ENCODE measurements at regions not wholly inside any gene's neighbourhood (a gene's known extent, or its start where the extent isn't known, plus 50 kb on each side); places are given as distances from the start of the nearest gene placed in this dataset.

DNA sequence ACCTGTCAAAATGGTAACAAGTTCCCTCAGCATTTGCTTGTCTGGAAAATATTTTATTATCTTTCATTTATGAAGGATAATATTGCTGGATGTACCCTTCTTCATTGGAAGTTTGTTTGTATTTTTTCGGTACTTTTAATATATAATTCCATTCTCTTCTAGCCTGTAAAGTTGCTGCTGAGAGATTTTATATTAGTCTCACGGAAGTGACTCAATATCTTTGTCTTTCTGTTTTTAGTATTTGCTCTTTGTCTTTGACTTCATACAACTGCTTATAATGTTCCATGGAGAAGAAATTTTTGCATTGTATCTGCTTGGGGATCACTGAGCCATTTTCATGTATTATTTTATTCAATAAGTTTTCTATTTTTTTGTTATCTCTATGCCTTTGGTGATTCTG lies 1777.5 kb downstream of the BRINP3 start:
- H3K27me3 ChIP-seq (ENCODE audit: insufficient read depth): no peaks in the 10 kb centered on the region
- no peak overlapping the region for H3K27ac Mint-ChIP-seq
- ATAC-seq (no peak), DNase-seq (ENCODE audit: low spot score) (no peak)
- H3F3A ChIP-seq (replicated peaks; ENCODE audit: low read depth): no peaks in the 10 kb centered on the region
- no peaks in the 10 kb centered on the region for H3K79me2 ChIP-seq (replicated peaks; ENCODE audit: insufficient read depth)
- H3K4me3 ChIP-seq: no peak overlapping the region
- no peak overlapping the region for H2AFZ ChIP-seq
- H3K27me3 Mint-ChIP-seq (ENCODE audit: insufficient read depth, low read depth, poor library complexity): no peaks in the 10 kb centered on the region
- no peaks in the 10 kb centered on the region for H4K20me1 ChIP-seq (replicated peaks; ENCODE audit: insufficient read depth)
- H3K4me2 ChIP-seq: no peak overlapping the region
- H3K9me2 ChIP-seq (ENCODE audit: insufficient read depth): peaks cover 15% of the 10 kb centered on the region
- H3K36me3 ChIP-seq (ENCODE audit: insufficient read depth): no peaks in the 10 kb centered on the region
- no peak overlapping the region for H3K4me3 Mint-ChIP-seq
- H3K4me1 ChIP-seq (ENCODE audit: insufficient read depth): no peaks in the 10 kb centered on the region
- H3K9me3 Mint-ChIP-seq: no peaks in the 10 kb centered on the region
- no peak overlapping the region for H3K27ac ChIP-seq (ENCODE audit: low read depth)
- TF ChIP-seq, protein P1, sequence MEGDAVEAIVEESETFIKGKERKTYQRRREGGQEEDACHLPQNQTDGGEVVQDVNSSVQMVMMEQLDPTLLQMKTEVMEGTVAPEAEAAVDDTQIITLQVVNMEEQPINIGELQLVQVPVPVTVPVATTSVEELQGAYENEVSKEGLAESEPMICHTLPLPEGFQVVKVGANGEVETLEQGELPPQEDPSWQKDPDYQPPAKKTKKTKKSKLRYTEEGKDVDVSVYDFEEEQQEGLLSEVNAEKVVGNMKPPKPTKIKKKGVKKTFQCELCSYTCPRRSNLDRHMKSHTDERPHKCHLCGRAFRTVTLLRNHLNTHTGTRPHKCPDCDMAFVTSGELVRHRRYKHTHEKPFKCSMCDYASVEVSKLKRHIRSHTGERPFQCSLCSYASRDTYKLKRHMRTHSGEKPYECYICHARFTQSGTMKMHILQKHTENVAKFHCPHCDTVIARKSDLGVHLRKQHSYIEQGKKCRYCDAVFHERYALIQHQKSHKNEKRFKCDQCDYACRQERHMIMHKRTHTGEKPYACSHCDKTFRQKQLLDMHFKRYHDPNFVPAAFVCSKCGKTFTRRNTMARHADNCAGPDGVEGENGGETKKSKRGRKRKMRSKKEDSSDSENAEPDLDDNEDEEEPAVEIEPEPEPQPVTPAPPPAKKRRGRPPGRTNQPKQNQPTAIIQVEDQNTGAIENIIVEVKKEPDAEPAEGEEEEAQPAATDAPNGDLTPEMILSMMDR (conservative IDR thresholded peaks at IDR 0.05; ENCODE audit: low read depth in 2 of 2): no peak
- no peaks in the 10 kb centered on the region; the same call in 2 of the 3 replicates for H3K36me3 Mint-ChIP-seq (ENCODE audit: low read depth)
- peaks cover 4% of the 10 kb centered on the region; the same call in 2 of the 3 replicates for H3K4me1 Mint-ChIP-seq

- Histone ChIP-seq H3K4me3 (no peak overlapping the region), H3K27ac (ENCODE audit: low read depth) (no peak overlapping the region), H3K36me3 (ENCODE audit: insufficient read depth) (no peaks in the 10 kb centered on the region), H3F3A (replicated peaks; ENCODE audit: low read depth) (no peaks in the 10 kb centered on the region), H4K20me1 (replicated peaks; ENCODE audit: insufficient read depth) (no peaks in the 10 kb centered on the region), H3K79me2 (replicated peaks; ENCODE audit: insufficient read depth) (no peaks in the 10 kb centered on the region), H3K4me1 (ENCODE audit: insufficient read depth) (no peaks in the 10 kb centered on the region), H3K9me2 (ENCODE audit: insufficient read depth) (peaks cover 11% of the 10 kb centered on the region; the same call in 1 of the 2 replicates), H2AFZ (no peak overlapping the region), H3K27me3 (ENCODE audit: insufficient read depth) (no peaks in the 10 kb centered on the region), H3K4me2 (no peak overlapping the region)
- DNase-seq (ENCODE audit: low spot score) (no peak), ATAC-seq (no peak)
- no peaks in the 10 kb centered on the region; the same call in 2 of the 3 replicates for H3K36me3 Mint-ChIP-seq (ENCODE audit: low read depth)
- no peaks in the 10 kb centered on the region for H3K27me3 Mint-ChIP-seq (ENCODE audit: insufficient read depth, low read depth, poor library complexity)
- H3K4me3 Mint-ChIP-seq: no peak overlapping the region
- no peaks in the 10 kb centered on the region for H3K9me3 Mint-ChIP-seq
- TF ChIP-seq, protein P2, sequence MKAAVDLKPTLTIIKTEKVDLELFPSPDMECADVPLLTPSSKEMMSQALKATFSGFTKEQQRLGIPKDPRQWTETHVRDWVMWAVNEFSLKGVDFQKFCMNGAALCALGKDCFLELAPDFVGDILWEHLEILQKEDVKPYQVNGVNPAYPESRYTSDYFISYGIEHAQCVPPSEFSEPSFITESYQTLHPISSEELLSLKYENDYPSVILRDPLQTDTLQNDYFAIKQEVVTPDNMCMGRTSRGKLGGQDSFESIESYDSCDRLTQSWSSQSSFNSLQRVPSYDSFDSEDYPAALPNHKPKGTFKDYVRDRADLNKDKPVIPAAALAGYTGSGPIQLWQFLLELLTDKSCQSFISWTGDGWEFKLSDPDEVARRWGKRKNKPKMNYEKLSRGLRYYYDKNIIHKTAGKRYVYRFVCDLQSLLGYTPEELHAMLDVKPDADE (IDR thresholded peaks at IDR 0.05): no peak
- TF ChIP-seq ZNF114 (CRISPR knock-in tag; IDR thresholded peaks at IDR 0.05) (no peak), STAT1 (IDR thresholded peaks at IDR 0.05; ENCODE audit: unreplicated experiment) (no peak), ZNF331 (CRISPR knock-in tag; IDR thresholded peaks at IDR 0.05; ENCODE audit: low read depth) (no peak), NANOG (IDR thresholded peaks at IDR 0.05; ENCODE audit: borderline replicate concordance) (no peak)
- TF ChIP-seq, protein P3, sequence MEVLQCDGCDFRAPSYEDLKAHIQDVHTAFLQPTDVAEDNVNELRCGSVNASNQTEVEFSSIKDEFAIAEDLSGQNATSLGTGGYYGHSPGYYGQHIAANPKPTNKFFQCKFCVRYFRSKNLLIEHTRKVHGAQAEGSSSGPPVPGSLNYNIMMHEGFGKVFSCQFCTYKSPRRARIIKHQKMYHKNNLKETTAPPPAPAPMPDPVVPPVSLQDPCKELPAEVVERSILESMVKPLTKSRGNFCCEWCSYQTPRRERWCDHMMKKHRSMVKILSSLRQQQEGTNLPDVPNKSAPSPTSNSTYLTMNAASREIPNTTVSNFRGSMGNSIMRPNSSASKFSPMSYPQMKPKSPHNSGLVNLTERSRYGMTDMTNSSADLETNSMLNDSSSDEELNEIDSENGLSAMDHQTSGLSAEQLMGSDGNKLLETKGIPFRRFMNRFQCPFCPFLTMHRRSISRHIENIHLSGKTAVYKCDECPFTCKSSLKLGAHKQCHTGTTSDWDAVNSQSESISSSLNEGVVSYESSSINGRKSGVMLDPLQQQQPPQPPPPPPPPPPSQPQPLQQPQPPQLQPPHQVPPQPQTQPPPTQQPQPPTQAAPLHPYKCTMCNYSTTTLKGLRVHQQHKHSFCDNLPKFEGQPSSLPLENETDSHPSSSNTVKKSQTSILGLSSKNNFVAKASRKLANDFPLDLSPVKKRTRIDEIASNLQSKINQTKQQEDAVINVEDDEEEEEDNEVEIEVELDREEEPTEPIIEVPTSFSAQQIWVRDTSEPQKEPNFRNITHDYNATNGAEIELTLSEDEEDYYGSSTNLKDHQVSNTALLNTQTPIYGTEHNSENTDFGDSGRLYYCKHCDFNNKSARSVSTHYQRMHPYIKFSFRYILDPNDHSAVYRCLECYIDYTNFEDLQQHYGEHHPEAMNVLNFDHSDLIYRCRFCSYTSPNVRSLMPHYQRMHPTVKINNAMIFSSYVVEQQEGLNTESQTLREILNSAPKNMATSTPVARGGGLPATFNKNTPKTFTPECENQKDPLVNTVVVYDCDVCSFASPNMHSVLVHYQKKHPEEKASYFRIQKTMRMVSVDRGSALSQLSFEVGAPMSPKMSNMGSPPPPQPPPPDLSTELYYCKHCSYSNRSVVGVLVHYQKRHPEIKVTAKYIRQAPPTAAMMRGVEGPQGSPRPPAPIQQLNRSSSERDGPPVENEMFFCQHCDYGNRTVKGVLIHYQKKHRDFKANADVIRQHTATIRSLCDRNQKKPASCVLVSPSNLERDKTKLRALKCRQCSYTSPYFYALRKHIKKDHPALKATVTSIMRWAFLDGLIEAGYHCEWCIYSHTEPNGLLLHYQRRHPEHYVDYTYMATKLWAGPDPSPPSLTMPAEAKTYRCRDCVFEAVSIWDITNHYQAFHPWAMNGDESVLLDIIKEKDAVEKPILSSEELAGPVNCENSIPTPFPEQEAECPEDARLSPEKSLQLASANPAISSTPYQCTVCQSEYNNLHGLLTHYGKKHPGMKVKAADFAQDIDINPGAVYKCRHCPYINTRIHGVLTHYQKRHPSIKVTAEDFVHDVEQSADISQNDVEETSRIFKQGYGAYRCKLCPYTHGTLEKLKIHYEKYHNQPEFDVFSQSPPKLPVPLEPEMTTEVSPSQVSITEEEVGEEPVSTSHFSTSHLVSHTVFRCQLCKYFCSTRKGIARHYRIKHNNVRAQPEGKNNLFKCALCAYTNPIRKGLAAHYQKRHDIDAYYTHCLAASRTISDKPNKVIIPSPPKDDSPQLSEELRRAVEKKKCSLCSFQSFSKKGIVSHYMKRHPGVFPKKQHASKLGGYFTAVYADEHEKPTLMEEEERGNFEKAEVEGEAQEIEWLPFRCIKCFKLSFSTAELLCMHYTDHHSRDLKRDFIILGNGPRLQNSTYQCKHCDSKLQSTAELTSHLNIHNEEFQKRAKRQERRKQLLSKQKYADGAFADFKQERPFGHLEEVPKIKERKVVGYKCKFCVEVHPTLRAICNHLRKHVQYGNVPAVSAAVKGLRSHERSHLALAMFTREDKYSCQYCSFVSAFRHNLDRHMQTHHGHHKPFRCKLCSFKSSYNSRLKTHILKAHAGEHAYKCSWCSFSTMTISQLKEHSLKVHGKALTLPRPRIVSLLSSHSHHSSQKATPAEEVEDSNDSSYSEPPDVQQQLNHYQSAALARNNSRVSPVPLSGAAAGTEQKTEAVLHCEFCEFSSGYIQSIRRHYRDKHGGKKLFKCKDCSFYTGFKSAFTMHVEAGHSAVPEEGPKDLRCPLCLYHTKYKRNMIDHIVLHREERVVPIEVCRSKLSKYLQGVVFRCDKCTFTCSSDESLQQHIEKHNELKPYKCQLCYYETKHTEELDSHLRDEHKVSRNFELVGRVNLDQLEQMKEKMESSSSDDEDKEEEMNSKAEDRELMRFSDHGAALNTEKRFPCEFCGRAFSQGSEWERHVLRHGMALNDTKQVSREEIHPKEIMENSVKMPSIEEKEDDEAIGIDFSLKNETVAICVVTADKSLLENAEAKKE (CRISPR knock-in tag; IDR thresholded peaks at IDR 0.05): no peak
- peaks cover 4% of the 10 kb centered on the region; the same call in 2 of the 3 replicates for H3K4me1 Mint-ChIP-seq
- H3K27ac Mint-ChIP-seq: no peak overlapping the region
These were observed 1770.9 kb downstream of the BRINP3 start for GRCh38 chr1:188706742-188707141.

Measured in GM23338 (cell line).